Activated naive CD4-positive, alpha-beta T cell treated with anti-CD3 and anti-CD28 coated beads, Interleukin-2, amount 50 U/mL, for 24 hours (primary cell): ENCODE measurements at regions not wholly inside any gene's neighbourhood (a gene's known extent, or its start where the extent isn't known, plus 50 kb on each side); places are given as distances from the start of the nearest gene placed in this dataset.
A peak's percentile ranks its signal among the peaks of the same experiment; 100 is the strongest.
"Not testable (repeated sequence)": the region's sequence is repeated elsewhere in the genome, so short reads cannot be mapped to it uniquely, and the experiment has no call there.

Experiments used
- H3K27ac Mint-ChIP-seq: one replicate; pipeline ENCODE4 v1.8.0; 2021; ENCODE audit warnings: mild to moderate bottlenecking, mixed read lengths
- H3K27me3 Mint-ChIP-seq: one replicate; pipeline ENCODE4 v1.8.0; 2021; ENCODE audit warnings: mixed read lengths
- H3K36me3 Mint-ChIP-seq: one replicate; pipeline ENCODE4 v1.8.0; 2021; ENCODE audit warnings: mixed read lengths
- H3K4me1 Mint-ChIP-seq: one replicate; pipeline ENCODE4 v1.8.0; 2021; ENCODE audit warnings: mixed read lengths
- H3K4me3 Mint-ChIP-seq: one replicate; pipeline ENCODE4 v1.8.0; 2021; ENCODE audit warnings: mild to moderate bottlenecking, mixed read lengths
- H3K9me3 Mint-ChIP-seq: one replicate; pipeline ENCODE4 v1.8.0; 2021; ENCODE audit warnings: mixed read lengths

DNA sequence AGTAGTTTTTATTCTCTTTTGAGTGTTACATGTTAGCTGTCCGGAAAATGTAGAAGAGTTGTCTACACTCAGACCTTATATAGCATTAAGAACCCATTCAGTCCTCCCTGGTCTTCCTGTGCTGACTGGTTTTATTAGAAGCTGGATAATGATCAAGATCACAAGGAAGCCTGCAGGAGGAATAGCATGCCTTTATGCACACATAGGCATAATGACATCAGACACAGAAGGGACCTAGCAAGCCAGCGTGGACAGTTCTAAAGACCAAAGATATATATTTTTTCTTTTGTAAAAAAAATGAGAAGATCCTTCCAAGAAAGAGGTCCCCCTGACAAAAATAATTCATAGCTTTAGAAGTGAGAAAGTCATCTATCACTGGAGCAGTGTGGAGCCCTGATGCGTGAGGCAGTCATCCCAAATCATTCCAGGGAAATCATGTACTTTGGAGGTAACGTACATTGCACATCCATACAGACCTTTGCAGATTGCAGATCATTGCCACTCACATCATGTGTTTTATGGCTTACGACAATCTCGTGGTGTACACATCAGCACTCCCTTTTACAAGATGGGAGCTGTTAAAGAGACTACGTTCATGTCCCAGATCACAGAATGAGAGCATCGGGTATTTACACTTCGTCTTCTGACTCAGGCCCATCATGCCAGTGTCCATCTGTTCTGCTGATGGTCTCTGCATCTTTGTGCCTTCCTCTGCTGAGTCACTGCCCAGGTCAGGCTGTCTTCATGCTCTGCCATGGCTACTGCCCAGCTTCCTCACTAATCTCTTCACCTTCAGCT lies 334.0 kb downstream of the SOCS6 start:
- H3K27ac Mint-ChIP-seq = peak overlapping the region; percentile 87
- H3K27me3 Mint-ChIP-seq = no peaks in the 10 kb centered on the region
- H3K9me3 Mint-ChIP-seq = no peaks in the 10 kb centered on the region
- H3K36me3 Mint-ChIP-seq = peaks cover 2% of the 10 kb centered on the region
- no peak overlapping the region for H3K4me3 Mint-ChIP-seq
- H3K4me1 Mint-ChIP-seq = peaks cover 84% of the 10 kb centered on the region

DNA sequence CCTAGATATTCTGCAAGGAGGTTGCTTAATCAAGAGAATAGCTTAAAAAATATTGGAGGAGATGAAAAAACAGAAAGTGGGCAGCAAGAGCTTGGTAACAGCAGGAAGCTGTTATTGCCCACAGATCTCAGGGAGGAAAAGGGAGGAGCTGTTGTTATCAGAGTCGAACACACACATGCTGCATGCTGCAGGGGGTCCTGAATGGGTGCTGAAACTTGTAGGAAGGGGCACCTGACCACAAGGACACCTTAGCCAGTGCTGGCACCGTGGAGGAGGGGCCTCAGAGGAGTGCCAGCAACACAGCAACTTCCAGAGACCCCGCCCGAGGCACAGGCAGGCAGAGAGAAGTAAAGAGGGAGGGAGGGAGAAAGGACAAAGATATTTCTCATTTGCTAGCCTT lies 332.9 kb downstream of the SOCS6 start:
- Mint-ChIP-seq H3K4me3 (peak overlapping the region; percentile 89), H3K9me3 (peaks cover 2% of the 10 kb centered on the region), H3K4me1 (peaks cover 76% of the 10 kb centered on the region), H3K36me3 (peaks cover 1% of the 10 kb centered on the region), H3K27me3 (no peaks in the 10 kb centered on the region), H3K27ac (peak overlapping the region; percentile 98)

DNA sequence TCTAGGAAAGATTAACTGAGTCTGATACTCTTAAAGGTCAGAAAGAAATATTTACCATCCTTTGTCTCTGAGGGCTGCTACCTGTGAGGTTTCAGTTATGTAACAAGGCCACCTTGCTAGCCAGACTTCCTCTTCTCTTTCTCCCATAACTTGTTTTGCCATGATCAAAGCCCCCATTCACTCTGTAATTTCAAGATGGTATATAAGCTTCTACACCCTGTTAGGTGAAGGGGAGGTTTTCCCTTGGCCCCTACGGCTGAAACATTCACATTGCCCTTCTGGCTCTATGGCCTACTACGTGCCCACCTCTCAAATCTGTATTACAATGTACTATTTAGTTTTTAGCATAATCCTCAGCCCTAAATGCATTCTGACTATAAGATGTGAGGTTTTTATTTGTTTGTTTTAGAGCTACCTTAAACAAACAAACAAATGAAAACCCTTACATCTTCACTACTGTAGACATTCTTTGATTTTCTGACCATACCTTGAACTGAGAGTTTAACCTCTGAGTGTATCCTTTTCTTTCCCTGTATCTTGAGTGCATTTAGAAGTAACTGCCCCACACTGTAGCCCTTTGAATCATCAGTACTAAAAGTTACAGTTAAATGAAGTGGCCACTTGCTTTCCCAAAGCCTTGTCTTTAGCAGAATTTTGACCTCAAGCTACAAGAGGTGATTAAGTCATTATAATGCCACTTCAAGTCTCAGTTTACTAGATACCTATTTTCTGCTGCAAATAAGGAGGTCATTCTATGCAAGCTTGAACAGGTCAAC lies 332.2 kb downstream of the SOCS6 start:
- H3K9me3 Mint-ChIP-seq = peaks cover 8% of the 10 kb centered on the region

GRCh38 chr18:70617020-70617763 lies 328.3 kb downstream of the SOCS6 start:
- no peak overlapping the region for H3K4me3 Mint-ChIP-seq
- H3K27me3 Mint-ChIP-seq = no peaks in the 10 kb centered on the region
- peaks cover 14% of the 10 kb centered on the region for H3K9me3 Mint-ChIP-seq
- peaks cover 5% of the 10 kb centered on the region for H3K36me3 Mint-ChIP-seq
- no peak overlapping the region for H3K27ac Mint-ChIP-seq
- H3K4me1 Mint-ChIP-seq = peaks cover 44% of the 10 kb centered on the region

More for the DNA sequence above, 332.2 kb downstream of the SOCS6 start:
- Mint-ChIP-seq H3K36me3 (peaks cover 3% of the 10 kb centered on the region), H3K27me3 (no peaks in the 10 kb centered on the region), H3K4me3 (peak overlapping the region; percentile 89), H3K4me1 (peaks cover 80% of the 10 kb centered on the region), H3K27ac (peak overlapping the region; percentile 98)

DNA sequence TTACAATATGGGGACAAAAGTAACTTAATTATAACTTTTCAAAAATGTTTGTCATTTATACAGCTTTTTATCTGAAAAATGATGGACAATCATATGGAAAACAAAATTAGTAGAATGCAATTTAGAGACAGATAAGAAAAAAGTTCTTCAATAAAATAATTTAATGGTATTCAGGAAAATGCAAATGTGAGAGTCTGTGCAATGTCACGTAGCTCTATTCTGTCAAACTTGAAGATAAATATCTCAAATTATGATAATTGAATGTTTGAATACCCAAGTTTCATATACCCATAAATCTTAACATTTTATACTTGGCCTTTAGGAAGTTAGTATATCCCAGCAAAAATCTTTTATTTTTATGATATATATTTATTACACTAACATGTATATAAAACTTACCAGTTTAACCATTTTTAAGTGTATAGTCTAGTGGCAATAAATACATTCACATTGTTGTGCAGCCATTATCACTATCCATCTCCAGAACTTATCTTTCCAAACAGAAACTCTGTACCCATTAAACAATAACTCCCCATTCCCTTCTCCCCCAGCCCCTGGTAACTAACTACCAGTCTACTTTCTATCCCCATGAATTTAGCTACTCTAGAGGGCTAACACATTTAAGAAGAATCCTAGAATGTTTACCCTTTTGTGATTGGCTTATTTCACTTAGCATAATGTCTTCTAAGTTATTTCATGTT lies 311.5 kb downstream of the SOCS6 start:
- Mint-ChIP-seq H3K9me3 (peaks cover 3% of the 10 kb centered on the region), H3K27me3 (no peaks in the 10 kb centered on the region), H3K4me3 (peak overlapping the region; percentile 83), H3K36me3 (no peaks in the 10 kb centered on the region), H3K4me1 (peaks cover 37% of the 10 kb centered on the region), H3K27ac (peak overlapping the region; percentile 81)

DNA sequence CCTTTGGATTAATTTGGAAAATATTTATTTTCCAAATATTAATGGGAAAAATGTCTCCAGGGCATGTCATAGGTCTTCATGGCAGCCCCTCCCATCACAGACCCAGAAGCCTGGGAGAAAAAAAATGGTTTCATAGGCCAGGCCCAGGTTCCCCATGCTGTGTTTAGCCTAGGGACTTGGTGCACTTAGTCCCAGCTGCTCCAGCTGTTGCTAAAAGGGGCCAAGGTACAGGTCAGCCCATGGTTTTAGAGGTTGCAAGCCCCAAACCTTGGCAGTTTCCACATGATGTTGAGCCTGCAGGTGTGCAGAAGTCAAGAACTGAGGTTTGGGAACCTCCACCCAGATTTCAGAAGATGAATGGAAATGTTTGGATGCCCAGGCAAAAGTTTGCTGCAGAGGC lies 309.6 kb downstream of the SOCS6 start:
- Mint-ChIP-seq H3K9me3 (no peaks in the 10 kb centered on the region), H3K36me3 (no peaks in the 10 kb centered on the region), H3K4me3 (no peak overlapping the region), H3K27me3 (no peaks in the 10 kb centered on the region), H3K4me1 (peaks cover 28% of the 10 kb centered on the region), H3K27ac (peak overlapping the region; percentile 95)

DNA sequence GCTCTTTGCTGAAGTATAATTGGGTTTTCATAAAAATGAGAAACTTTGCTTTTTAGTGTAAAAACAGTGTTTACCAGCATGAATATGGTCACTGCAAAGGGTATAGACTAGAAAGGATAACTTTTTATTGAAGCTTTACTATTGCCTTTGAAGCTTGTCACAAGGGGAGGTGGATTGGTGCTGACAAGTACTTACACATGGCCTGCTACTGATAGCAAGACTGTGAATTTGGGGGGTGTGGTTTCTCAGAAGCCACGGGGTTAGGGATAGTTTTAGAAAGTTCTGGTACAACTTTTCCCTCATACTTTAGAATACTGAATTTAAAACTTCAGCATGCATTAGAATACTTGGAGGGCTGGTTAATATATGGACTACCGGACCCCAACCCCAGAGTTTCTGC lies 294.1 kb downstream of the SOCS6 start:
- Mint-ChIP-seq H3K36me3 (peaks cover 11% of the 10 kb centered on the region), H3K4me1 (peaks cover 4% of the 10 kb centered on the region), H3K4me3 (no peak overlapping the region), H3K9me3 (peaks cover 14% of the 10 kb centered on the region), H3K27ac (no peak overlapping the region), H3K27me3 (no peaks in the 10 kb centered on the region)

DNA sequence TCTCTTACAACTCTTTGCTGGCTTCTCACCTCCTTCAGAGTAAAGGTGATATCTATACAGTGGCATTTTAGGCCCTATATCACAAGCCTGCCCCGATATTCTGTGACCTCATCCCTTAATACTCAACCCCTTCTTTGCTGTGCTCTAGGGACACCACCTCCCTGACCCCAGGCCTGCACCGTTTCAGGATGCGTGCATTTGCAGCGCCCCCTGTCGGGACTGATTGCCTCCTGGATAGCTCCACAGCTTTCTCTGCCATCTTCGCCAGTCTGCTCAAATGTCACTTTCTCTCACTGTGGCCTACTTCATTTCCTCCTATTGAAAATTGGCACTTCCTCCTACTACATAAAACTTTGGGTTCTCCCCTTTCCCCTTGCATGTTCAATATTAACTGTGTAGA lies 289.6 kb downstream of the SOCS6 start:
- Mint-ChIP-seq H3K36me3 (peaks cover under 1% of the 10 kb centered on the region), H3K4me3 (no peak overlapping the region), H3K27me3 (no peaks in the 10 kb centered on the region), H3K9me3 (peaks cover 6% of the 10 kb centered on the region), H3K4me1 (peaks cover 7% of the 10 kb centered on the region), H3K27ac (no peak overlapping the region)

DNA sequence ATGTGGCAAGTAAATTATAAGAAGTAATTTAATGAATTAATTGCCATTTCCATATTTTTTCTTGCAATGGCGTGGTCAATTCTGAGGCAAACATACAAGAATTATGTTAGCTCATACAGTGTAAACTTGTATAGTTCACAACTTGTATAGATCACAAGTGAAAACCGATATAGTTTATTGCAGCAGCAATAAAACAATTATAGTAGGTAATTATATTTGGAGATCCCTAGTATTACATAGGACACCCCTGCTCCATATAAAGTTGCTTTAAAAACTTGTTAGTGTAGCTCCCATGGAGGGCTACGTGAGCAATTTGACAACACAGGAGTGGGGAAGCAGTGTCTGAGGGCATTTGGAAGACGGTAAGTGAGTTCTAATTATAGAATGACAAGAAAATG lies 288.2 kb downstream of the SOCS6 start:
- H3K36me3 Mint-ChIP-seq = peaks cover 3% of the 10 kb centered on the region
- no peak overlapping the region for H3K4me3 Mint-ChIP-seq

GRCh38 chr18:70576276-70577022 lies 287.6 kb downstream of the SOCS6 start:
- Mint-ChIP-seq H3K27me3 (no peaks in the 10 kb centered on the region), H3K27ac (no peak overlapping the region), H3K4me1 (peaks cover 7% of the 10 kb centered on the region), H3K36me3 (peaks cover 3% of the 10 kb centered on the region), H3K9me3 (peaks cover 10% of the 10 kb centered on the region), H3K4me3 (no peak overlapping the region)

More for the DNA sequence above, 288.2 kb downstream of the SOCS6 start:
- Mint-ChIP-seq H3K9me3 (peaks cover 10% of the 10 kb centered on the region), H3K27me3 (no peaks in the 10 kb centered on the region), H3K27ac (no peak overlapping the region), H3K4me1 (peaks cover 7% of the 10 kb centered on the region)

GRCh38 chr18:70574951-70575350 lies 286.1 kb downstream of the SOCS6 start:
- not testable (repeated sequence) for H3K27ac Mint-ChIP-seq, H3K4me1 Mint-ChIP-seq, H3K4me3 Mint-ChIP-seq, H3K27me3 Mint-ChIP-seq, H3K36me3 Mint-ChIP-seq
- peaks cover 10% of the 10 kb centered on the region for H3K9me3 Mint-ChIP-seq

- H3K27me3 Mint-ChIP-seq, H3K27ac Mint-ChIP-seq, H3K36me3 Mint-ChIP-seq, H3K4me3 Mint-ChIP-seq, H3K9me3 Mint-ChIP-seq, H3K4me1 Mint-ChIP-seq: not testable (repeated sequence)
Observed at GRCh38 chr18:70569647-70570046, 280.8 kb downstream of the SOCS6 start.

- no peak overlapping the region for H3K4me3 Mint-ChIP-seq
- H3K36me3 Mint-ChIP-seq = no peaks in the 10 kb centered on the region
- no peaks in the 10 kb centered on the region for H3K9me3 Mint-ChIP-seq
- H3K27me3 Mint-ChIP-seq = no peaks in the 10 kb centered on the region
- H3K27ac Mint-ChIP-seq = no peak overlapping the region
- H3K4me1 Mint-ChIP-seq = peaks cover 13% of the 10 kb centered on the region
Observed at GRCh38 chr18:70559446-70559845, 270.6 kb downstream of the SOCS6 start.

- H3K27ac Mint-ChIP-seq = no peak overlapping the region
- H3K9me3 Mint-ChIP-seq = no peaks in the 10 kb centered on the region
- no peaks in the 10 kb centered on the region for H3K27me3 Mint-ChIP-seq
- H3K4me3 Mint-ChIP-seq = no peak overlapping the region
- H3K36me3 Mint-ChIP-seq = no peaks in the 10 kb centered on the region
- peaks cover 23% of the 10 kb centered on the region for H3K4me1 Mint-ChIP-seq
Observed at GRCh38 chr18:70558371-70558770, 269.5 kb downstream of the SOCS6 start.
